Stomach (tissue), 8 donors: ENCODE measurements at regions not wholly inside any gene's neighbourhood (a gene's known extent, or its start where the extent isn't known, plus 50 kb on each side); places are given as distances from the start of the nearest gene placed in this dataset.

Experiments used
- DNase-seq, 2 donors: peaks; one replicate each; pipeline versions ENCODE4 v3.0.0 to v3.0.0-alpha.2; 2013 to 2019
- H3K27ac ChIP-seq, 5 donors: fragments of 200-600 bp in 4 of 5; sonication (generic) in 4 of 5; one replicate each; pipeline ENCODE4 v1.5.1; 2013 to 2019; ENCODE audit warnings: mild to moderate bottlenecking in 1 of 5, moderate library complexity in 1 of 5
- H3K27me3 ChIP-seq, 3 donors: fragments of 200-600 bp; sonication (generic); one replicate each; pipeline ENCODE4 v1.5.1; 2017 to 2019; ENCODE audit warnings: mixed run types in 1 of 3
- H3K36me3 ChIP-seq, 4 donors: fragments of 200-600 bp; sonication (generic); 1 replicate in 3 of 4; 2 replicates in 1 of 4; pipeline ENCODE4 v1.5.1; 2016 to 2019
- H3K4me1 ChIP-seq, 4 donors: fragments of 200-600 bp; sonication (generic); one replicate each; pipeline ENCODE4 v1.5.1; 2016 to 2019
- H3K4me3 ChIP-seq, 4 donors: fragments of 200-600 bp; sonication (generic) in 3 of 4; one replicate each; pipeline ENCODE4 v1.5.1; 2016 to 2019; ENCODE audit warnings: mild to moderate bottlenecking in 1 of 4
- H3K9me3 ChIP-seq, 4 donors: fragments of 200-600 bp; sonication (generic); one replicate each; pipeline ENCODE4 v1.5.1; 2016 to 2019
- EP300 ChIP-seq: sonication (generic); formaldehyde crosslinking; IDR thresholded peaks from one replicate; pipeline ENCODE4 v1.6.1; 2017; ENCODE audit warnings: antibody characterized with exemption
- POLR2A ChIP-seq, 4 donors: fragments of 450-650 bp; IDR thresholded peaks; one replicate each; pipeline ENCODE4 v1.6.1; 2016; ENCODE audit warnings: antibody characterized with exemption in 4 of 4, control low read depth in 2 of 4, mild to moderate bottlenecking in 1 of 4, moderate library complexity in 1 of 4
- POLR2AphosphoS5 ChIP-seq, 3 donors: sonication (generic); formaldehyde crosslinking; IDR thresholded peaks; one replicate each; pipeline ENCODE4 v1.6.1; 2016; ENCODE audit warnings: antibody characterized with exemption in 3 of 3
- WGBS, 5 donors: extraction: QIAGEN DNeasy Blood & Tissue Kit in 3 of 5; methylation state at CpG; one replicate each; pipeline versions ENCODE4 v1.1.5 to v1.1.7; 2013 to 2018; 5-methylcytosine and 5-hydroxymethylcytosine counted together
- intact Hi-C: fragments of 100-400 bp; cut with DNase I; formaldehyde crosslinking; loops from one replicate; pipeline ENCODE4 v1.15.1; 2023; ENCODE audit warnings: low total_unique reads
- TF ChIP-seq, protein P1 (sequence below), 7 experiments: fragments of 450-650 bp in 4 of 7; fragments of 200-600 bp in 3 of 7; sonication (generic) in 3 of 7; IDR thresholded peaks; one replicate each; pipeline ENCODE4 v1.5.1; 2016 to 2019; ENCODE audit warnings: antibody characterized with exemption in 7 of 7, control low read depth in 2 of 7, mild to moderate bottlenecking in 1 of 7
- donor health status: healthy with polysubstance abuse.
- donor health status: Bipolar disorder and iron deficiency.
- donor health status: healthy.

DNA sequence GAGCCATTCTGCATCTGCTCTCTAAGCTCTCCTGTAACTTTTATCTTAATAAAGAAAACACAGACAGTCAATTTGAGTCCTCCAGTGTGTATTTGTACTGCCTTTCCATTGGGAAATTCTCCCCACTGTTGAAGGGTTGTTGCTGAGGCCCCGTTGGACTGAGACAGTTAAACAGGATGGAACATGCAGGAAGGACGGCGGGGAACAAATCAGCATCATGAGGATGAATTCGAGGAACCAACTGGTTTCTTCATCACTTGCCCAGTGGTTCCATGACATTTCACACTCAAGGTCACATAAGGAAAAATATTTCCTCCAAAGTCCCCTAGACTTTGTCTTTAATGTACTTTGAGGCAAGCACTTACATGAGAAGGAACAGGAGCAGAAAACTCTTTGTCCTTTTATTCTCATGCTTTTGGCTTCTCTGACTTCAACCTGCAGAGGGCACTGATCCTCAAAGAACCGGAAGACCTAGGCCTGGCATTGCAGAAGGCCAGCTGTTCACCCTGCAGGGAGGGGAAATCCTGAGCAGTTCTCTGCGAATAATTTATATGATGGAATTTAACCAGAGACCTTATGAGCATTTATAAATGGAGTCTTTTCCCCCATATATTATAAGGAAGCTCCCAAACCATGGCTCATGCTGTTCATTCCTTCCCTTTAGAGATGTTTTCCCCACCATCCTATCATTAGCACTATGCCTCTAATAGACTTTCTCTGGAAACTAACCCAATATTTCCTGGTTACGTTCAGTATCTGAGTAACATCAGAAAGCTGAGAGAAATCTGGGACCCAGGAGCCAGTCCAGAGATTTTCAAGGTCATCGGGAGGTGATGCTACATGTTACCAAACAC is 55.2 kb upstream of the ADGRF1 start:
- Histone ChIP-seq H3K4me3 (no peak overlapping the region), H3K27ac (peak overlapping the region in 3 of 5 donors; percentile 26 to 63 (median 33)), H3K36me3 (no peaks in the 10 kb centered on the region), H3K27me3 (no peaks in the 10 kb centered on the region), H3K4me1 (peaks cover 6 to 52% (median 29%) of the 10 kb centered on the region in 4 donors), H3K9me3 (no peaks in the 10 kb centered on the region)
- DNase-seq, result peak; percentile 72 to 94
- TF ChIP-seq POLR2AphosphoS5 (IDR thresholded peaks at IDR 0.05) (peak in 2 of 3 donors; percentile 43 to 81), POLR2A (IDR thresholded peaks at IDR 0.05) (no peak), EP300 (no peak)
- TF ChIP-seq, protein P1, sequence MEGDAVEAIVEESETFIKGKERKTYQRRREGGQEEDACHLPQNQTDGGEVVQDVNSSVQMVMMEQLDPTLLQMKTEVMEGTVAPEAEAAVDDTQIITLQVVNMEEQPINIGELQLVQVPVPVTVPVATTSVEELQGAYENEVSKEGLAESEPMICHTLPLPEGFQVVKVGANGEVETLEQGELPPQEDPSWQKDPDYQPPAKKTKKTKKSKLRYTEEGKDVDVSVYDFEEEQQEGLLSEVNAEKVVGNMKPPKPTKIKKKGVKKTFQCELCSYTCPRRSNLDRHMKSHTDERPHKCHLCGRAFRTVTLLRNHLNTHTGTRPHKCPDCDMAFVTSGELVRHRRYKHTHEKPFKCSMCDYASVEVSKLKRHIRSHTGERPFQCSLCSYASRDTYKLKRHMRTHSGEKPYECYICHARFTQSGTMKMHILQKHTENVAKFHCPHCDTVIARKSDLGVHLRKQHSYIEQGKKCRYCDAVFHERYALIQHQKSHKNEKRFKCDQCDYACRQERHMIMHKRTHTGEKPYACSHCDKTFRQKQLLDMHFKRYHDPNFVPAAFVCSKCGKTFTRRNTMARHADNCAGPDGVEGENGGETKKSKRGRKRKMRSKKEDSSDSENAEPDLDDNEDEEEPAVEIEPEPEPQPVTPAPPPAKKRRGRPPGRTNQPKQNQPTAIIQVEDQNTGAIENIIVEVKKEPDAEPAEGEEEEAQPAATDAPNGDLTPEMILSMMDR (IDR thresholded peaks at IDR 0.05), result peak in 5 of 7 experiments; percentile 47 to 68 (median 57)
- intact Hi-C loops, result loop anchor here (5.0 kb wide), 1 partner anchor 210 kb away; the partner anchor contains the start of gene TNFRSF21
- 37 to 52% (median 42%) methylated on average over 8 of the region's 8 CpGs for WGBS, 5 donors

DNA sequence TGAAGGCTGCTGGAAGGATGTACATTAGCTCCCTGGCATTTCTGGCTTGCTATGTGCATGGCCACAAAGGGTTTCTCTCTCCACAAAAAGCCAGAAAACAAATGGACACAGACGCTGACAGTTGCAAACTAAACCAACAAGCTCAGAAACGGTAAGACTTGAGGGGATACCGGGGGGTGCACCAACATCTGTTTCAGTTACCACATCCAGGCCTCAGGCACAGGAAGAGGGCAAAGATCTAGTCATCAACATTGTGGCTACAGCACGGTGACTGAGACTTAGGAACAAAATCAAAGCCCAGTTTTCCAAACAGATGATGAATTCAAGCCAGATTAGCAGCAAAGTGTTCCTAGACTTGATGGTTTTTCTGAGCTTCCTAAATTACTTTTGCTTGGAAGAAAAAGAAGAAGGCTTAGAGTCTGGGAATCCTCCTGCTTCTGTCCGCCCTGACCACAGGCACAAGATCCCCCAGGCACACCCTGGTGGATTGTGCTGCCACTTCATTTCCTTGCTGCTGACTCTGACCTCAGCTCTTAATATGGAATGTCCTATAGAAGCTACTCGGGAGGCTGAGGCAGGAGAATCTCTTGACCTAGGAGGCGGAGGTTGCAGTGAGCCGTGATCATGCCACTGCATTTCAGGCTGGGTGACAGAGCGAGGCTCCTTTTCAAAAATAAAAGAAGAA is 54.2 kb upstream of the ADGRF1 start:
- no peak for DNase-seq
- WGBS, 5 donors, result 64 to 79% (median 77%) methylated on average over 9 of the region's 9 CpGs
- Histone ChIP-seq H3K27me3 (no peaks in the 10 kb centered on the region), H3K9me3 (no peaks in the 10 kb centered on the region), H3K27ac (peak overlapping the region in 2 of 5 donors; percentile 26 to 63), H3K36me3 (no peaks in the 10 kb centered on the region), H3K4me3 (no peak overlapping the region), H3K4me1 (peaks cover 13 to 60% (median 32%) of the 10 kb centered on the region in 4 donors)
- intact Hi-C loops, result loop anchor here (5.0 kb wide), 1 partner anchor 211 kb away; the partner anchor contains the start of gene TNFRSF21
- no peak for TF ChIP-seq POLR2A (IDR thresholded peaks at IDR 0.05)
- TF ChIP-seq, protein P1 (IDR thresholded peaks at IDR 0.05), result no peak
- TF ChIP-seq POLR2AphosphoS5 (IDR thresholded peaks at IDR 0.05), result no peak
- no peak for TF ChIP-seq EP300

DNA sequence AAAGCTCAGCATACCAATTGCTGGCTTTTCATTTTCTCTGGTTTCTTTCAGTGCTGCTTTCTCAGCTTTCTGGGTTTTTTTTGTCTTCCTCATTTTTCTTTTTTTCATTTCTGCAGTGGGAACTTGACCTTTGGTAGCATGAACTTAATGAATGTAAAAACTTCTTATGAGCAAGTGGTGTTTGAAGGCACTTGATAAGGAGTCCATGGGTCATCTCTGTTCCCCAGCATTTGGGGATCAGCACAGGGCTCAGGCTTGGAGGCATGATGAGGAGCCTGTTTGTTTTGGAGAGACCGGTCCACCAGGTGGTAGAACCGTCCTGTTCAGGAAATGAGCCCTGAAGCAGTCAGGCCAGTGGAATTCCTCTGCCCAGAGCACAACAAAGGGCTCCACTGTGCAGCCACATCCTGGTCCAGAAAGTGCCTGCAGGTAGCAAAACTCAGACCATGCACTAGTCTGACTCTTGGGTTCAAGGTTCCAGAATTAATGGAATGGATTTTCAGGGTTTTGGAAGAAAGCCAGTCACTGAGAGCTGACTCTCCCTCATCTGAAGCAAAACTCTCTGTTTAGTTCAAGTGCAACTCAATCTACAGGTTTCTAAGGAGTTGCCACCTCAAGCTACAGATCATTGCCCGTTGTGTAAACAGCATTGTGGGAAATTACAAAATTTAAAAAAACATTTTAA is 52.3 kb upstream of the ADGRF1 start:
- H3K27ac ChIP-seq, result no peak overlapping the region
- peak; percentile 55 to 72 for DNase-seq
- TF ChIP-seq POLR2A (IDR thresholded peaks at IDR 0.05), result no peak
- TF ChIP-seq, protein P1 (IDR thresholded peaks at IDR 0.05), result peak in 1 of 7 experiments; percentile 31
- TF ChIP-seq POLR2AphosphoS5 (IDR thresholded peaks at IDR 0.05), result peak in 1 of 3 donors; percentile 41
- no peak for TF ChIP-seq EP300
- no peak overlapping the region for H3K4me3 ChIP-seq
- intact Hi-C loops, result no loop called here
- H3K27me3 ChIP-seq, result no peaks in the 10 kb centered on the region
- no peaks in the 10 kb centered on the region for H3K36me3 ChIP-seq
- peaks cover 13 to 60% (median 32%) of the 10 kb centered on the region in 4 donors for H3K4me1 ChIP-seq
- H3K9me3 ChIP-seq, result no peaks in the 10 kb centered on the region
- WGBS, 5 donors, result 27 to 47% (median 32%) methylated on average over 3 of the region's 3 CpGs

DNA sequence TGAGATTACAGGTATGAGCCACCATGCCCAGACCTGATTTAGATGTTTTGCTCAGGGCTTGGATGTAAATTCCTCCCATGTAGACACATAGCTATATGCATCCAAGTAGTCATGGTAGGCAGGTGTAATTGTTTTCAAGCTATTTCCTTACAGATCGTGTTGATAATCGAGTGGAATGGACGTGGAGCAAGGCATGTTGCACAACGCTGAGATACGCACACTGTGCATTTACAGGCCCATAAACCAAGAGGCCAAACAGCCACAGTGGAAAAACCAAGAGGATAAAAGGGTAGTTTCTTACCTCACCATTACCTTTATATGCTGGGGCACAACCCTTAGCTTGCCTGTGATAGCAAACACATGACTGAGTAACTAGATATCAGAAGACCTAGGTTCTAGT is 51.0 kb upstream of the ADGRF1 start:
- intact Hi-C loops, result no loop called here
- peak in 1 of 2 donors; percentile 19 for DNase-seq
- no peak overlapping the region for H3K4me3 ChIP-seq
- WGBS, 5 donors, result 88 to 96% (median 92%) methylated on average over 5 of the region's 5 CpGs
- H3K27ac ChIP-seq, result no peak overlapping the region
- no peaks in the 10 kb centered on the region for H3K27me3 ChIP-seq
- H3K36me3 ChIP-seq, result no peaks in the 10 kb centered on the region
- peaks cover 13 to 49% (median 29%) of the 10 kb centered on the region in 4 donors for H3K4me1 ChIP-seq
- no peaks in the 10 kb centered on the region for H3K9me3 ChIP-seq
- TF ChIP-seq EP300 (no peak), POLR2A (IDR thresholded peaks at IDR 0.05) (no peak), POLR2AphosphoS5 (IDR thresholded peaks at IDR 0.05) (no peak)
- TF ChIP-seq, protein P1 (IDR thresholded peaks at IDR 0.05), result no peak
